ENCODE measurements at regions not wholly inside any gene's neighbourhood (a gene's known extent, or its start where the extent isn't known, plus 50 kb on each side); places are given as distances from the start of the nearest gene placed in this dataset.

DNA sequence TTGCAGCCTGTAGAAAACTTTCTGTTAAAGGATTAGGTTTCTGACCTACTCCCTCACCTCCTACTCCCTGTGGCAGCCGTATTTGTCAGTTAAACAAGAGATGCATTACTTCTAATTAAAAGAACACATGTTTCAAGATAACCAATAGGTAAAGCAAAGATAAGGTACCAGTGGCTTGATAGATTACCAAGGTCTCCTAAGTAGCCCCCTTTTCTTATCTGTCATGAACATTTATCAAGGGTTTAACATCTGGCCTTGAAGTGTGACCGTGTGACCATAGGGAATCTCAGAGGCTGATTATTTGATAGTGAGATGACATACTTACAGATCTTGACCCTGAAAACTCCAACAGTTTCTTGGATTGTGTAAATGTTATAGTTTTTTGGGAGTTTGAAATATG lies 764.0 kb upstream of the EDIL3 start:
- H3K27me3 ChIP-seq (ENCODE audit: control insufficient read depth in 1 of 2, insufficient read depth in 2 of 2, low read length in 2 of 2), result no peaks in the 10 kb centered on the region
- no peak overlapping the region for H3K4me3 ChIP-seq (ENCODE audit: low read depth in 1 of 2, low read length in 2 of 2)
- no peaks in the 10 kb centered on the region for H3K9me3 ChIP-seq (ENCODE audit: control insufficient read depth in 1 of 2, low read length in 2 of 2)
- no peak overlapping the region for H3K27ac ChIP-seq (ENCODE audit: low read depth, low read length)
- H3K36me3 ChIP-seq (ENCODE audit: control insufficient read depth in 1 of 2, insufficient read depth in 2 of 2, low read length in 2 of 2), result no peaks in the 10 kb centered on the region
- H3K4me1 ChIP-seq (ENCODE audit: control insufficient read depth in 1 of 2, insufficient read depth in 2 of 2, low read length in 2 of 2), result no peaks in the 10 kb centered on the region
- no peak overlapping the region for H3K9ac ChIP-seq (ENCODE audit: low read depth in 1 of 2, low read length in 2 of 2)

GRCh38 chr5:85159395-85159794 lies 774.7 kb upstream of the EDIL3 start:
- Histone ChIP-seq H3K9ac (ENCODE audit: low read depth in 1 of 2, low read length in 2 of 2) (no peak overlapping the region), H3K27me3 (ENCODE audit: control insufficient read depth in 1 of 2, insufficient read depth in 2 of 2, low read length in 2 of 2) (no peaks in the 10 kb centered on the region), H3K27ac (ENCODE audit: low read depth, low read length) (no peak overlapping the region), H3K36me3 (ENCODE audit: control insufficient read depth in 1 of 2, insufficient read depth in 2 of 2, low read length in 2 of 2) (no peaks in the 10 kb centered on the region), H3K9me3 (ENCODE audit: control insufficient read depth in 1 of 2, low read length in 2 of 2) (peaks cover 0 to 5% of the 10 kb centered on the region in 2 donors), H3K4me1 (ENCODE audit: control insufficient read depth in 1 of 2, insufficient read depth in 2 of 2, low read length in 2 of 2) (no peaks in the 10 kb centered on the region), H3K4me3 (ENCODE audit: low read depth in 1 of 2, low read length in 2 of 2) (no peak overlapping the region)

GRCh38 chr5:85168474-85168873 lies 783.8 kb upstream of the EDIL3 start:
- Histone ChIP-seq H3K4me3 (ENCODE audit: low read depth in 1 of 2, low read length in 2 of 2) (no peak overlapping the region), H3K27ac (ENCODE audit: low read depth, low read length) (no peak overlapping the region), H3K9ac (ENCODE audit: low read depth in 1 of 2, low read length in 2 of 2) (no peak overlapping the region), H3K4me1 (ENCODE audit: control insufficient read depth in 1 of 2, insufficient read depth in 2 of 2, low read length in 2 of 2) (no peaks in the 10 kb centered on the region), H3K9me3 (ENCODE audit: control insufficient read depth in 1 of 2, low read length in 2 of 2) (peaks cover 0 to 4% of the 10 kb centered on the region in 2 donors), H3K36me3 (ENCODE audit: control insufficient read depth in 1 of 2, insufficient read depth in 2 of 2, low read length in 2 of 2) (no peaks in the 10 kb centered on the region), H3K27me3 (ENCODE audit: control insufficient read depth in 1 of 2, insufficient read depth in 2 of 2, low read length in 2 of 2) (no peaks in the 10 kb centered on the region)

DNA sequence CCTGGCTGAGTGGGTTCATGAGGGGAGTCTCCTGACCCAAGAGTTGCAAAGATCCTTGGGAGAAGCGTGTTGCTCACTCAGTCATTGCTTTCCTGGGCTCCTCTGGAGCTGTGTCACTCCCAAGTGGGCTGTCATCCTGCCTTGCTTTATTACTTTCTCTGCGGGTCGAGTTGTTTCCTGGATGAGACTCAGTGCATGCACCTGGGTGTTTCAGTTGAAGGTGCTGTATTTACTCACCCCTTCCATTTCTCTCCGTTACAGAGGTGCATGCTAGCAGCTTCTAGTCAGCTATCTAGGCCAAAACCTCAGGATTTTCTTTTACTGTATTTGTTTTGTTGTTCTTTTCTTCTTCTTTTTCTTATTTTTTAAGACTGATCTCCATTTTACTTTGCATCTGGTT lies 785.5 kb upstream of the EDIL3 start:
- no peaks in the 10 kb centered on the region for H3K27me3 ChIP-seq (ENCODE audit: control insufficient read depth in 1 of 2, insufficient read depth in 2 of 2, low read length in 2 of 2)
- H3K4me1 ChIP-seq (ENCODE audit: control insufficient read depth in 1 of 2, insufficient read depth in 2 of 2, low read length in 2 of 2), result no peaks in the 10 kb centered on the region
- H3K4me3 ChIP-seq (ENCODE audit: low read depth in 1 of 2, low read length in 2 of 2), result no peak overlapping the region
- H3K36me3 ChIP-seq (ENCODE audit: control insufficient read depth in 1 of 2, insufficient read depth in 2 of 2, low read length in 2 of 2), result no peaks in the 10 kb centered on the region
- no peak overlapping the region for H3K27ac ChIP-seq (ENCODE audit: low read depth, low read length)
- no peak overlapping the region for H3K9ac ChIP-seq (ENCODE audit: low read depth in 1 of 2, low read length in 2 of 2)
- H3K9me3 ChIP-seq (ENCODE audit: control insufficient read depth in 1 of 2, low read length in 2 of 2), result peaks cover 0 to 4% of the 10 kb centered on the region in 2 donors

GRCh38 chr5:85173469-85173868 lies 788.8 kb upstream of the EDIL3 start:
- Histone ChIP-seq H3K9me3 (ENCODE audit: control insufficient read depth in 1 of 2, low read length in 2 of 2) (no peaks in the 10 kb centered on the region), H3K27me3 (ENCODE audit: control insufficient read depth in 1 of 2, insufficient read depth in 2 of 2, low read length in 2 of 2) (no peaks in the 10 kb centered on the region), H3K9ac (ENCODE audit: low read depth in 1 of 2, low read length in 2 of 2) (no peak overlapping the region), H3K36me3 (ENCODE audit: control insufficient read depth in 1 of 2, insufficient read depth in 2 of 2, low read length in 2 of 2) (no peaks in the 10 kb centered on the region), H3K4me3 (ENCODE audit: low read depth in 1 of 2, low read length in 2 of 2) (no peak overlapping the region), H3K4me1 (ENCODE audit: control insufficient read depth in 1 of 2, insufficient read depth in 2 of 2, low read length in 2 of 2) (no peaks in the 10 kb centered on the region), H3K27ac (ENCODE audit: low read depth, low read length) (no peak overlapping the region)

DNA sequence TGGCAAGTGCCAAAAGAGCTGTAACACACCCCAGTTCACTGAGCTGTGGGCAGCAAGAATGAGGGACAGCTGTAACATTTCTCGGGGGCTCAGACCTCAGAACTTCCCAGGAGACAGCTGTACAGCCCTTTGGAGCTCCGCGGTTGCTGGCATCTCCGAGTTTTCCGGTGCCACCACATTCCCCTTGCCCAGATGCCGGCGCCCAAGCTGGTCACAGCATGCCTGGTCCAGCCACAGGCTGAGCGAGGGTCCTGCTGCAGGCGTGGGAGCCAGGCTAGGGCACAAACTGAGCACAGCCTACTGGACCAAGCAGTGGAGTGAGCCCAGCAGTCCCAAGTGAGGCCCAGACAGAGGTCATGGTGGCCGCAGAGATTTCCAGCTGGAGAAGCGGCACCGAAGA lies 797.7 kb upstream of the EDIL3 start:
- Histone ChIP-seq H3K4me3 (ENCODE audit: low read depth in 1 of 2, low read length in 2 of 2) (no peak overlapping the region), H3K36me3 (ENCODE audit: control insufficient read depth in 1 of 2, insufficient read depth in 2 of 2, low read length in 2 of 2) (no peaks in the 10 kb centered on the region), H3K9ac (ENCODE audit: low read depth in 1 of 2, low read length in 2 of 2) (no peak overlapping the region), H3K9me3 (ENCODE audit: control insufficient read depth in 1 of 2, low read length in 2 of 2) (no peaks in the 10 kb centered on the region), H3K4me1 (ENCODE audit: control insufficient read depth in 1 of 2, insufficient read depth in 2 of 2, low read length in 2 of 2) (no peaks in the 10 kb centered on the region), H3K27me3 (ENCODE audit: control insufficient read depth in 1 of 2, insufficient read depth in 2 of 2, low read length in 2 of 2) (no peaks in the 10 kb centered on the region), H3K27ac (ENCODE audit: low read depth, low read length) (no peak overlapping the region)

DNA sequence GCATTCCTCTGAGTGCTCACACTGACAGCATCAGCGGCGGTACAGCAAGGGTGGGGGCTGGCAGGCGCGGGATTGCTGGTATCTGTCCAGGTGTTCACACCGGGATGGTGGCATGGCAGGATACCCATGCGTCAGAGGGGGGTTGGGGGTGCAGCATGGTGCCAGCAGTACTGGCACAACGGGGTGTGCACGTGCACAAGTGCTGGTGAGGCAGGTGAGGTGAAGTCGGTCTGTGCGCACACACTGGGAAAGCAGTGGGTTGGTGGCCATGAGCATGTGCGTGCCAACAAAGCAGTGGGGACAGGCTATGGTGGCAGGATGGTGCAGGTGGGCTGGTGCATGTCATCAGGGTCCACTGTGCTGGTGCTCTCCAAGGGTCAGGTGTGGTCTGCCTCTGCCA lies 819.6 kb upstream of the EDIL3 start:
- no peak overlapping the region for H3K4me3 ChIP-seq (ENCODE audit: low read depth in 1 of 2, low read length in 2 of 2)
- H3K27ac ChIP-seq (ENCODE audit: low read depth, low read length), result no peak overlapping the region
- H3K4me1 ChIP-seq (ENCODE audit: control insufficient read depth in 1 of 2, insufficient read depth in 2 of 2, low read length in 2 of 2), result no peaks in the 10 kb centered on the region
- H3K36me3 ChIP-seq (ENCODE audit: control insufficient read depth in 1 of 2, insufficient read depth in 2 of 2, low read length in 2 of 2), result no peaks in the 10 kb centered on the region
- no peaks in the 10 kb centered on the region for H3K27me3 ChIP-seq (ENCODE audit: control insufficient read depth in 1 of 2, insufficient read depth in 2 of 2, low read length in 2 of 2)
- no peaks in the 10 kb centered on the region for H3K9me3 ChIP-seq (ENCODE audit: control insufficient read depth in 1 of 2, low read length in 2 of 2)
- H3K9ac ChIP-seq (ENCODE audit: low read depth in 1 of 2, low read length in 2 of 2), result no peak overlapping the region

GRCh38 chr5:85205430-85205829 lies 820.8 kb upstream of the EDIL3 start:
- no peaks in the 10 kb centered on the region for H3K9me3 ChIP-seq (ENCODE audit: control insufficient read depth in 1 of 2, low read length in 2 of 2)
- no peak overlapping the region for H3K4me3 ChIP-seq (ENCODE audit: low read depth in 1 of 2, low read length in 2 of 2)
- H3K27me3 ChIP-seq (ENCODE audit: control insufficient read depth in 1 of 2, insufficient read depth in 2 of 2, low read length in 2 of 2), result no peaks in the 10 kb centered on the region
- H3K9ac ChIP-seq (ENCODE audit: low read depth in 1 of 2, low read length in 2 of 2), result no peak overlapping the region
- H3K4me1 ChIP-seq (ENCODE audit: control insufficient read depth in 1 of 2, insufficient read depth in 2 of 2, low read length in 2 of 2), result no peaks in the 10 kb centered on the region
- H3K36me3 ChIP-seq (ENCODE audit: control insufficient read depth in 1 of 2, insufficient read depth in 2 of 2, low read length in 2 of 2), result no peaks in the 10 kb centered on the region
- H3K27ac ChIP-seq (ENCODE audit: low read depth, low read length), result no peak overlapping the region

DNA sequence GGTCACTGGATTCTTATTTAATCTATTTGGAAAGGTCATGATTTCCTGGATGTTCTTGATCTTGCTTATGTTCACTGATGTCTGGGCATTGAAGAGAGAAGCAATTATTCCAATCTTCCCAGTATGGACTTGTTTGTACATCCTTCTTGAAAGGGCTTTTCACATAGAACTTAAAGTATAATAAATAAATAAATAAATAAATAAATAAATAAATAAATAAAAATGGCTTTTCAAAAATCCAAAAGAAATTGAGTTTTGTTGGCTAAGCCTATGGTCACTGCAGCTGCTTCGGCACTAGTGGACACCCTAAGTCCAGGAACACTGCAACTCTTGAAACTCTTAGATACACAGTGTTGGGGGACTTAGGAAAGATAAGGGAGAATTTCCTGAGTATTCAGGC lies 840.7 kb upstream of the EDIL3 start:
- Histone ChIP-seq H3K27me3 (ENCODE audit: control insufficient read depth in 1 of 2, insufficient read depth in 2 of 2, low read length in 2 of 2) (no peaks in the 10 kb centered on the region), H3K4me3 (ENCODE audit: low read depth in 1 of 2, low read length in 2 of 2) (no peak overlapping the region), H3K4me1 (ENCODE audit: control insufficient read depth in 1 of 2, insufficient read depth in 2 of 2, low read length in 2 of 2) (no peaks in the 10 kb centered on the region), H3K9me3 (ENCODE audit: control insufficient read depth in 1 of 2, low read length in 2 of 2) (peaks cover 0 to 1% of the 10 kb centered on the region in 2 donors), H3K27ac (ENCODE audit: low read depth, low read length) (no peak overlapping the region), H3K36me3 (ENCODE audit: control insufficient read depth in 1 of 2, insufficient read depth in 2 of 2, low read length in 2 of 2) (no peaks in the 10 kb centered on the region), H3K9ac (ENCODE audit: low read depth in 1 of 2, low read length in 2 of 2) (no peak overlapping the region)

DNA sequence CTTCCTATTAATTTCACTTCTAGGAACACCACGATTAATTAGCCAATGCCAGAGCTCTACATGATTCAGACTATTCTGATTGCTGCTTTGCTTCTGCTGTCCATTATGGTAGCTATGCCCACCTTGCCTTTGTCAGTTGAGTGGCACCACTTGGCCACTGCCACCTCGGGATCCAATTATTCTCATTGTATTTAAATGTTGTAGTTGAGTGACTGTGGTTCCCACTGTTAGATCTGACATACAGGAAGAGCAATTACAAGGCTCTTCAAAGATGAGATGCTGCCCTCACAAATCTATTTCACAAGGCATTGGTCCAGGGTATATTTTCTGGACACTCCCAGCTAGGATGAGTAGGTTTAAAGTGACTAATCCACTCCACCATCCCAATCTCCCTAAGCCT lies 864.5 kb upstream of the EDIL3 start:
- Histone ChIP-seq H3K9me3 (ENCODE audit: control insufficient read depth in 1 of 2, low read length in 2 of 2) (peaks cover 1 to 32% of the 10 kb centered on the region in 2 donors), H3K9ac (ENCODE audit: low read depth in 1 of 2, low read length in 2 of 2) (no peak overlapping the region), H3K27me3 (ENCODE audit: control insufficient read depth in 1 of 2, insufficient read depth in 2 of 2, low read length in 2 of 2) (no peaks in the 10 kb centered on the region), H3K4me1 (ENCODE audit: control insufficient read depth in 1 of 2, insufficient read depth in 2 of 2, low read length in 2 of 2) (no peaks in the 10 kb centered on the region), H3K36me3 (ENCODE audit: control insufficient read depth in 1 of 2, insufficient read depth in 2 of 2, low read length in 2 of 2) (no peaks in the 10 kb centered on the region), H3K27ac (ENCODE audit: low read depth, low read length) (no peak overlapping the region), H3K4me3 (ENCODE audit: low read depth in 1 of 2, low read length in 2 of 2) (no peak overlapping the region)

DNA sequence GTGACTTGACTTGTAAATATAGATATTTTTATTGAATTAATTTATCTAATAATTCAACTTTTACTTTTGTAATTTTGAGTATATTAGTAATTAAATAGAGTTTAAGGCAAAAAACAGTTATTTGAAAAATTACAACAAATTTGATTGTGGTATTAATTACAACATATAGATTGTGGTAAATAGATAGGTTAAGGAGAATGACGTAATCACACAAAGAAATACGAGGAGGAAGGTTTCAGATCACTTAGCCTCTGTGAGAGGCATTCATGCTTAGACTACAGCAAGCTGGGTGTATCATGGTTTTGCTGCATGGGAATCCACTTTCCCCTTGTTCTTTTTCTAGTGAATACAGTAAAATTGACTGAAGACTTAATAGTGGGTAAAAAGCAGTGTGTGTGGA lies 878.4 kb upstream of the EDIL3 start:
- Histone ChIP-seq H3K27me3 (ENCODE audit: control insufficient read depth in 1 of 2, insufficient read depth in 2 of 2, low read length in 2 of 2) (no peaks in the 10 kb centered on the region), H3K4me3 (ENCODE audit: low read depth in 1 of 2, low read length in 2 of 2) (no peak overlapping the region), H3K9ac (ENCODE audit: low read depth in 1 of 2, low read length in 2 of 2) (no peak overlapping the region), H3K4me1 (ENCODE audit: control insufficient read depth in 1 of 2, insufficient read depth in 2 of 2, low read length in 2 of 2) (no peaks in the 10 kb centered on the region), H3K9me3 (ENCODE audit: control insufficient read depth in 1 of 2, low read length in 2 of 2) (peaks cover 0 to 3% of the 10 kb centered on the region in 2 donors), H3K36me3 (ENCODE audit: control insufficient read depth in 1 of 2, insufficient read depth in 2 of 2, low read length in 2 of 2) (no peaks in the 10 kb centered on the region), H3K27ac (ENCODE audit: low read depth, low read length) (no peak overlapping the region)

All from duodenal mucosa (tissue), 2 donors.